CD14-positive monocyte (primary cell): ENCODE measurements at regions not wholly inside any gene's neighbourhood (a gene's known extent, or its start where the extent isn't known, plus 50 kb on each side); places are given as distances from the start of the nearest gene placed in this dataset.

ENCODE experiments used
- DNase-seq, 3 donors: peaks; one replicate each; pipeline ENCODE4 v3.0.0-alpha.2; 2011 to 2022
- H2AFZ ChIP-seq: 2 replicates; pipeline ENCODE4 v1.6.0; 2012; ENCODE audit warnings: mild to moderate bottlenecking, low read depth, low read length, inconsistent platforms; ENCODE audit not compliant: insufficient read depth, poor library complexity, severe bottlenecking
- H3K27ac ChIP-seq, 2 donors: 1 replicate in 1 of 2; 2 replicates in 1 of 2; pipeline ENCODE4 v1.5.1; 2012 to 2013; ENCODE audit warnings: low read length in 2 of 2, control low read depth in 1 of 2, inconsistent platforms in 1 of 2, low read depth in 1 of 2, mild to moderate bottlenecking in 1 of 2
- H3K27me3 ChIP-seq, 2 donors: one replicate each; pipeline versions ENCODE4 v1.6.0 to v1.6.1; 2011 to 2013; ENCODE audit warnings: low read length in 2 of 2; ENCODE audit not compliant: control insufficient read depth in 2 of 2, insufficient read depth in 2 of 2
- H3K36me3 ChIP-seq, 2 donors: replicated peaks in 1 of 2; 1 replicate in 1 of 2; 2 replicates in 1 of 2; pipeline versions ENCODE4 v1.5.1 to v1.6.1; 2012 to 2013; ENCODE audit warnings: low read length in 2 of 2, control low read depth in 1 of 2, inconsistent platforms in 1 of 2, mild to moderate bottlenecking in 1 of 2; ENCODE audit not compliant: insufficient read depth in 2 of 2, control insufficient read depth in 1 of 2
- H3K4me1 ChIP-seq, 2 donors: 1 replicate in 1 of 2; 2 replicates in 1 of 2; pipeline versions ENCODE4 v1.5.1 to v1.6.1; 2012 to 2013; ENCODE audit warnings: low read length in 2 of 2, control low read depth in 1 of 2, inconsistent platforms in 1 of 2, mild to moderate bottlenecking in 1 of 2, moderate library complexity in 1 of 2; ENCODE audit not compliant: insufficient read depth in 2 of 2, control insufficient read depth in 1 of 2
- H3K4me2 ChIP-seq: replicated peaks from 2 replicates; pipeline ENCODE3; 2012; ENCODE audit warnings: low read length, moderate library complexity, mild to moderate bottlenecking; ENCODE audit not compliant: poor library complexity, severe bottlenecking; ENCODE audit errors: extremely low read depth
- H3K4me3 ChIP-seq, 3 experiments: fragments of 200-600 bp in 1 of 3; sonication (generic) in 1 of 3; replicated peaks in 1 of 3; 1 replicate in 2 of 3; 2 replicates in 1 of 3; pipeline ENCODE4 v1.5.1; 2011 to 2013; ENCODE audit warnings: low read length in 3 of 3, mild to moderate bottlenecking in 3 of 3, control low read depth in 2 of 3, low read depth in 2 of 3, inconsistent platforms in 1 of 3, moderate library complexity in 1 of 3
- H3K79me2 ChIP-seq: 2 replicates; pipeline ENCODE4 v1.6.0; 2012; ENCODE audit warnings: mild to moderate bottlenecking, control low read depth, inconsistent platforms, low read length, moderate library complexity; ENCODE audit not compliant: insufficient read depth
- H3K9ac ChIP-seq: 2 replicates; pipeline ENCODE4 v1.6.0; 2017; ENCODE audit warnings: low read length, mild to moderate bottlenecking; ENCODE audit not compliant: insufficient read depth, poor library complexity, severe bottlenecking
- H3K9me3 ChIP-seq, 2 donors: replicated peaks in 1 of 2; 1 replicate in 1 of 2; 2 replicates in 1 of 2; pipeline versions ENCODE4 v1.5.1 to v1.6.1; 2012 to 2013; ENCODE audit warnings: low read length in 2 of 2, control low read depth in 1 of 2; ENCODE audit not compliant: control insufficient read depth in 1 of 2, insufficient read depth in 1 of 2
- H4K20me1 ChIP-seq: 2 replicates; pipeline ENCODE4 v1.6.0; 2012; ENCODE audit warnings: mild to moderate bottlenecking, low read length, control low read depth, moderate library complexity; ENCODE audit not compliant: insufficient read depth
- H3K27ac Mint-ChIP-seq, 7 donors: one replicate each; pipeline ENCODE4 v1.8.0; 2020; ENCODE audit warnings: mild to moderate bottlenecking in 7 of 7, mixed read lengths in 7 of 7, moderate library complexity in 6 of 7, inconsistent platforms in 2 of 7
- H3K27me3 Mint-ChIP-seq, 3 donors: one replicate each; pipeline ENCODE4 v1.8.0; 2021 to 2022; ENCODE audit warnings: low read depth in 3 of 3, mild to moderate bottlenecking in 3 of 3, mixed read lengths in 3 of 3, moderate library complexity in 3 of 3, inconsistent platforms in 1 of 3
- H3K36me3 Mint-ChIP-seq, 2 donors: one replicate each; pipeline ENCODE4 v1.8.0; 2020; ENCODE audit warnings: mixed read lengths in 2 of 2, inconsistent platforms in 1 of 2, mild to moderate bottlenecking in 1 of 2
- H3K4me1 Mint-ChIP-seq: one replicate; pipeline ENCODE4 v1.8.0; 2020; ENCODE audit warnings: mild to moderate bottlenecking, mixed read lengths
- H3K4me3 Mint-ChIP-seq, 2 donors: one replicate each; pipeline ENCODE4 v1.8.0; 2020; ENCODE audit warnings: mild to moderate bottlenecking in 2 of 2, mixed read lengths in 2 of 2, moderate library complexity in 1 of 2
- H3K9me3 Mint-ChIP-seq, 7 donors: one replicate each; pipeline ENCODE4 v1.8.0; 2020 to 2022; ENCODE audit warnings: mixed read lengths in 7 of 7, mild to moderate bottlenecking in 6 of 7, moderate library complexity in 6 of 7, inconsistent platforms in 2 of 7
- WGBS: methylation state at CpG from one replicate; pipeline ENCODE4 v1.1.5; 2013; ENCODE audit warnings: missing lambda C conversion rate; ENCODE audit not compliant: insufficient coverage; 5-methylcytosine and 5-hydroxymethylcytosine counted together
- intact Hi-C, 2 donors: fragments of 100-400 bp; cut with micrococcal nuclease; formaldehyde crosslinking; loops; one replicate each; pipeline versions ENCODE4 v1.15.0 to v1.15.1; 2023
- TF ChIP-seq, protein P1 (sequence below): fragments of 200-600 bp; IDR thresholded peaks from one replicate; pipeline ENCODE4 v1.8.0; 2022; ENCODE audit warnings: antibody characterized with exemption, mild to moderate bottlenecking

DNA sequence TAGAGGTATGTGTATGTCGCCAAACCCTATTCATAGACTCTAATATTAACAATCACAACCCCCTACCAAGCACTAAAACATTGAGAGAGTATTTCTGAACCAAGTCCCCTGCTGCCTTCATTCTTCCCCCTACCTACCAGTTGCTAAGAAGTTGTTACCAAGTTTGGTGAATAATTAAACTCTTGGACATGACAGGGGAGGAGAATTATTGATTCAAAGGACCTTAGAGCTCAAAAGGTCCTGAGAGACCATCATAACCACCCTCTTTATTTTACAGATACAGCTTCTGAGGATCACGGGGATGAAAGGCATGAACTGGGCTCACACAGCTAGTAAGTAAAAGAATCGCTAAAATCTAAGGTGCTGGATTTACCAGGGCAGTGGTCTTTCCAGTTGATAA lies 204.1 kb downstream of the PIK3C3 start:
- Mint-ChIP-seq H3K4me1 (no peaks in the 10 kb centered on the region), H3K36me3 (no peaks in the 10 kb centered on the region), H3K27ac (no peak overlapping the region), H3K4me3 (no peak overlapping the region), H3K27me3 (peaks cover 0 to 2% (median 1%) of the 10 kb centered on the region in 3 donors), H3K9me3 (no peaks in the 10 kb centered on the region)
- Histone ChIP-seq H3K36me3 (no peaks in the 10 kb centered on the region), H3K9ac (no peak overlapping the region), H3K4me3 (no peak overlapping the region), H3K27ac (no peak overlapping the region), H3K4me2 (no peak overlapping the region), H3K9me3 (no peaks in the 10 kb centered on the region), H3K27me3 (no peaks in the 10 kb centered on the region), H4K20me1 (no peaks in the 10 kb centered on the region), H3K79me2 (no peaks in the 10 kb centered on the region), H2AFZ (no peak overlapping the region), H3K4me1 (no peaks in the 10 kb centered on the region)
- no peak for DNase-seq
- intact Hi-C loops = no loop called here
- TF ChIP-seq, protein P1, sequence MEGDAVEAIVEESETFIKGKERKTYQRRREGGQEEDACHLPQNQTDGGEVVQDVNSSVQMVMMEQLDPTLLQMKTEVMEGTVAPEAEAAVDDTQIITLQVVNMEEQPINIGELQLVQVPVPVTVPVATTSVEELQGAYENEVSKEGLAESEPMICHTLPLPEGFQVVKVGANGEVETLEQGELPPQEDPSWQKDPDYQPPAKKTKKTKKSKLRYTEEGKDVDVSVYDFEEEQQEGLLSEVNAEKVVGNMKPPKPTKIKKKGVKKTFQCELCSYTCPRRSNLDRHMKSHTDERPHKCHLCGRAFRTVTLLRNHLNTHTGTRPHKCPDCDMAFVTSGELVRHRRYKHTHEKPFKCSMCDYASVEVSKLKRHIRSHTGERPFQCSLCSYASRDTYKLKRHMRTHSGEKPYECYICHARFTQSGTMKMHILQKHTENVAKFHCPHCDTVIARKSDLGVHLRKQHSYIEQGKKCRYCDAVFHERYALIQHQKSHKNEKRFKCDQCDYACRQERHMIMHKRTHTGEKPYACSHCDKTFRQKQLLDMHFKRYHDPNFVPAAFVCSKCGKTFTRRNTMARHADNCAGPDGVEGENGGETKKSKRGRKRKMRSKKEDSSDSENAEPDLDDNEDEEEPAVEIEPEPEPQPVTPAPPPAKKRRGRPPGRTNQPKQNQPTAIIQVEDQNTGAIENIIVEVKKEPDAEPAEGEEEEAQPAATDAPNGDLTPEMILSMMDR = no peak
- 100% methylated on average over 2 of the region's 3 CpGs for WGBS

DNA sequence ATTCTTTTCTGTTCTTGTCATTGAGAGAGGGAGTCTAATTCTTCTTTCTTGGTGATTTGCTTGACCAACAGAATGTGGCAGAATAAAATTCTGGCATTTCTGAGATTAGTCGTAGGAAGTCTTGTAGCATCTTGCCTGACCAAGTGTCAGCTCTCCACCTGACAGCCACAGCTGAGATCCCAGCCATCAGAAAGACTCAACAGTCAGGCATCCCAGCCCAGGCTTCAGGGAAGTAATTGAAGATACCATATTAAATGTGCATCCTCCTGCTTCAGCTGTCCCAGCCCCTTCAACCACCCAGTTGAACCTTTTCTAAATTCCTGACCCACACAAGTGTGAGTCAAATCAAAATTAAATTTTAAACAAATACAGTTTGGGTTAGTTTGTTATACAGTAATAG lies 208.3 kb downstream of the PIK3C3 start:
- Mint-ChIP-seq H3K9me3 (peaks cover 0 to 5% (median 0%) of the 10 kb centered on the region in 7 donors), H3K4me1 (no peaks in the 10 kb centered on the region), H3K27me3 (peaks cover 0 to 2% (median 1%) of the 10 kb centered on the region in 3 donors), H3K4me3 (no peak overlapping the region), H3K27ac (no peak overlapping the region), H3K36me3 (no peaks in the 10 kb centered on the region)
- Histone ChIP-seq H3K36me3 (no peaks in the 10 kb centered on the region), H3K4me2 (no peak overlapping the region), H3K79me2 (no peaks in the 10 kb centered on the region), H3K27me3 (no peaks in the 10 kb centered on the region), H4K20me1 (no peaks in the 10 kb centered on the region), H2AFZ (no peak overlapping the region), H3K9ac (no peak overlapping the region), H3K27ac (no peak overlapping the region), H3K4me1 (no peaks in the 10 kb centered on the region), H3K9me3 (no peaks in the 10 kb centered on the region), H3K4me3 (no peak overlapping the region)
- 83% methylated on average over 1 of the region's 1 CpG for WGBS
- TF ChIP-seq, protein P1 = no peak
- DNase-seq = no peak
- intact Hi-C loops = no loop called here
